OCI-LY1 (cell line): ENCODE measurements at regions not wholly inside any gene's neighbourhood (a gene's known extent, or its start where the extent isn't known, plus 50 kb on each side); places are given as distances from the start of the nearest gene placed in this dataset.

ENCODE experiments used
- CTCF ChIP-seq: fragments of 200-600 bp; sonication (generic), shearing (Covaris generic); IDR thresholded peaks from 2 replicates; pipeline ENCODE4 v1.5.1; 2017; ENCODE audit warnings: mild to moderate bottlenecking, antibody characterized with exemption, low read length, moderate library complexity, mixed read lengths
- EZH2 ChIP-seq: fragments of 200-600 bp; sonication (generic), shearing (Covaris generic); IDR thresholded peaks from 2 replicates; pipeline ENCODE4 v1.8.0; 2017; ENCODE audit warnings: borderline replicate concordance, mixed run types, mild to moderate bottlenecking, antibody characterized with exemption, low read length, moderate library complexity, mixed read lengths

- no peak for TF ChIP-seq EZH2
- TF ChIP-seq CTCF, result no peak
Observed at GRCh38 chr16:6828690-6829089, 504.0 kb upstream of the RBFOX1 start.
